SK-N-SH (cell line): ENCODE measurements at regions not wholly inside any gene's neighbourhood (a gene's known extent, or its start where the extent isn't known, plus 50 kb on each side); places are given as distances from the start of the nearest gene placed in this dataset.

Experiments used
- CTCF ChIA-PET: fragments of 300-600, 350-600 bp; formaldehyde crosslinking; extraction: SDS; loops from one replicate; lab custom pipeline; 2021; lab: Yijun Ruan, JAX
- POLR2A ChIA-PET: fragments of 350-600 bp; sonication (Branson Sonifier 250); formaldehyde crosslinking; extraction: SDS; loops from one replicate; lab custom pipeline; 2020; ENCODE audit warnings: antibody characterized with exemption, inconsistent platforms; lab: Yijun Ruan, JAX
- DNase-seq: peaks from one replicate; pipeline ENCODE4 v3.0.0; 2012
- H2AFZ ChIP-seq: fragments of 200-600 bp; sonication (generic); 2 replicates; pipeline ENCODE4 v1.8.1; 2016; ENCODE audit warnings: antibody characterized with exemption, mild to moderate bottlenecking, low read depth
- H3F3A ChIP-seq: fragments of 200-600 bp; sonication (generic); replicated peaks from 2 replicates; pipeline ENCODE3; 2016; ENCODE audit warnings: antibody characterized with exemption, mild to moderate bottlenecking; ENCODE audit not compliant: insufficient read depth
- H3K27ac ChIP-seq, 2 experiments: fragments of 200-500 bp in 1 of 2; fragments of 200-600 bp in 1 of 2; sonication (Bioruptor generic) in 1 of 2; sonication (generic), shearing (Covaris generic) in 1 of 2; 2 replicates each; pipeline versions ENCODE4 v1.5.1 to v1.6.1; 2014 to 2016; ENCODE audit warnings: low read depth in 2 of 2, inconsistent platforms in 1 of 2, low read length in 1 of 2, mild to moderate bottlenecking in 1 of 2, mixed read lengths in 1 of 2
- H3K27me3 ChIP-seq: fragments of 200-600 bp; sonication (generic), shearing (Covaris generic); 2 replicates; pipeline ENCODE4 v1.6.1; 2016; ENCODE audit warnings: mixed run types; ENCODE audit not compliant: insufficient read depth
- H3K36me3 ChIP-seq, 2 experiments: fragments of 200-500 bp in 1 of 2; fragments of 200-600 bp in 1 of 2; sonication (Bioruptor generic) in 1 of 2; sonication (generic) in 1 of 2; replicated peaks in 1 of 2; 2 replicates each; pipeline versions ENCODE3 to v1.5.1; 2014 to 2016; ENCODE audit warnings: low read length in 1 of 2, mild to moderate bottlenecking in 1 of 2; ENCODE audit not compliant: insufficient read depth in 2 of 2, control insufficient read depth in 1 of 2
- H3K4me1 ChIP-seq, 2 experiments: fragments of 200-500 bp in 1 of 2; fragments of 200-600 bp in 1 of 2; sonication (Bioruptor generic) in 1 of 2; sonication (generic), shearing (Covaris generic) in 1 of 2; 2 replicates each; pipeline versions ENCODE4 v1.5.1 to v1.6.1; 2014 to 2016; ENCODE audit warnings: low read depth in 1 of 2, low read length in 1 of 2, mixed run types in 1 of 2; ENCODE audit not compliant: insufficient read depth in 2 of 2, control insufficient read depth in 1 of 2
- H3K4me2 ChIP-seq: fragments of 200-600 bp; sonication (generic), shearing (Covaris generic); 2 replicates; pipeline ENCODE4 v1.6.1; 2017; ENCODE audit warnings: mixed run types
- H3K4me3 ChIP-seq, 2 experiments: fragments of 200-500 bp in 1 of 2; fragments of 200-600 bp in 1 of 2; sonication (Bioruptor generic) in 1 of 2; sonication (generic), shearing (Covaris generic) in 1 of 2; 2 replicates each; pipeline versions ENCODE4 v1.5.1 to v1.8.1; 2014 to 2016; ENCODE audit warnings: low read depth in 2 of 2, inconsistent platforms in 1 of 2, low read length in 1 of 2, mild to moderate bottlenecking in 1 of 2, mixed read lengths in 1 of 2, moderate library complexity in 1 of 2
- H3K79me2 ChIP-seq: fragments of 200-600 bp; sonication (generic); 2 replicates; pipeline ENCODE4 v1.8.1; 2017; ENCODE audit warnings: mild to moderate bottlenecking; ENCODE audit not compliant: insufficient read depth
- H3K9ac ChIP-seq: fragments of 200-600 bp; sonication (generic); 2 replicates; pipeline ENCODE4 v1.6.1; 2017; ENCODE audit warnings: mixed run types
- H3K9me2 ChIP-seq: fragments of 200-600 bp; sonication (generic); 2 replicates; pipeline ENCODE4 v1.6.1; 2017; ENCODE audit warnings: mixed run types
- H3K9me3 ChIP-seq: fragments of 200-600 bp; sonication (generic); 2 replicates; pipeline ENCODE4 v1.6.1; 2017; ENCODE audit warnings: mixed run types, mild to moderate bottlenecking, moderate library complexity
- H4K20me1 ChIP-seq: fragments of 200-600 bp; sonication (generic); 2 replicates; pipeline ENCODE4 v1.6.1; 2017; ENCODE audit warnings: mild to moderate bottlenecking, mixed run types; ENCODE audit not compliant: insufficient read depth
- CTCF ChIP-seq: fragments of 200-600 bp; sonication (generic); IDR thresholded peaks from 2 replicates; pipeline ENCODE4 v1.6.1; 2017; ENCODE audit warnings: antibody characterized with exemption, mild to moderate bottlenecking, moderate library complexity
- EP300 ChIP-seq, 2 experiments: IDR thresholded peaks; 2 replicates each; pipeline versions ENCODE4 v1.4.0 to v1.6.1; 2012; ENCODE audit warnings: borderline replicate concordance in 1 of 2, low read depth in 1 of 2, low read length in 1 of 2
- EZH2phosphoT487 ChIP-seq: fragments of 200-600 bp; sonication (generic); IDR thresholded peaks from 2 replicates; pipeline ENCODE4 v1.6.1; 2017; ENCODE audit warnings: low read depth, mixed run types, mild to moderate bottlenecking, antibody characterized with exemption, moderate library complexity, borderline replicate concordance
- FOSL2 ChIP-seq: IDR thresholded peaks from 2 replicates; pipeline ENCODE4 v1.4.0; 2012; ENCODE audit warnings: low read depth, mild to moderate bottlenecking, moderate library complexity, borderline replicate concordance
- GABPA ChIP-seq: IDR thresholded peaks from 2 replicates; pipeline ENCODE4 v1.4.0; 2012; ENCODE audit warnings: low read depth, mild to moderate bottlenecking
- IRF3 ChIP-seq: fragments of 150-350 bp; IDR thresholded peaks from 2 replicates; pipeline ENCODE4 v1.6.1; 2016; ENCODE audit warnings: mild to moderate bottlenecking, low read depth, low read length
- MEF2A ChIP-seq: IDR thresholded peaks from 2 replicates; pipeline ENCODE4 v1.4.0; 2012; ENCODE audit warnings: low read depth, borderline replicate concordance
- MXI1 ChIP-seq: IDR thresholded peaks from 2 replicates; pipeline ENCODE4 v1.6.1; 2012; ENCODE audit warnings: mild to moderate bottlenecking, low read depth, low read length, improper control_type of control experiment
- NFIC ChIP-seq: IDR thresholded peaks from 2 replicates; pipeline ENCODE4 v1.4.0; 2012; ENCODE audit warnings: borderline replicate concordance
- RAD21 ChIP-seq: IDR thresholded peaks from 2 replicates; pipeline ENCODE4 v1.6.1; 2012; ENCODE audit warnings: mild to moderate bottlenecking, low read length
- RCOR1 ChIP-seq: fragments of 150-350 bp; IDR thresholded peaks from 2 replicates; pipeline ENCODE4 v1.6.1; 2017; ENCODE audit warnings: antibody characterized with exemption, low read length
- RXRA ChIP-seq: IDR thresholded peaks from 2 replicates; pipeline ENCODE4 v1.4.0; 2012; ENCODE audit warnings: low read depth, mild to moderate bottlenecking, borderline replicate concordance
- SIN3A ChIP-seq: IDR thresholded peaks from 2 replicates; pipeline ENCODE4 v1.6.1; 2012; ENCODE audit warnings: low read depth, mild to moderate bottlenecking, low read length, moderate library complexity, borderline replicate concordance
- SMC3 ChIP-seq: IDR thresholded peaks from 2 replicates; pipeline ENCODE4 v1.6.1; 2012; ENCODE audit warnings: low read depth, low read length, improper control_type of control experiment
- TAF1 ChIP-seq: IDR thresholded peaks from 2 replicates; pipeline ENCODE4 v1.6.1; 2012; ENCODE audit warnings: low read depth, mild to moderate bottlenecking, low read length, moderate library complexity, borderline replicate concordance
- USF2 ChIP-seq: fragments of 150-350 bp; IDR thresholded peaks from 2 replicates; pipeline ENCODE4 v1.6.1; 2017; ENCODE audit warnings: antibody characterized with exemption, low read length, low read depth, borderline replicate concordance
- WGBS: methylation state at CpG from one replicate; pipeline ENCODE4 v1.1.6; 2017; ENCODE audit warnings: low lambda C conversion rate; 5-methylcytosine and 5-hydroxymethylcytosine counted together

GRCh38 chr4:38536716-38537115, 127.3 kb upstream of the KLF3 start:
- Histone ChIP-seq H3K9ac (no peak overlapping the region), H3K4me3 (no peak overlapping the region), H3K79me2 (no peaks in the 10 kb centered on the region), H2AFZ (no peak overlapping the region), H3K9me2 (no peaks in the 10 kb centered on the region), H3K27me3 (no peaks in the 10 kb centered on the region; the same call in 1 of the 2 replicates), H4K20me1 (no peaks in the 10 kb centered on the region), H3K9me3 (no peaks in the 10 kb centered on the region), H3K27ac (no peak overlapping the region), H3F3A (no peaks in the 10 kb centered on the region), H3K36me3 (no peaks in the 10 kb centered on the region), H3K4me1 (no peaks in the 10 kb centered on the region), H3K4me2 (no peak overlapping the region)
- DNase-seq: no peak
- ChIA-PET CTCF (no interaction called here), POLR2A (no interaction called here)
- WGBS: 49% methylated on average over 2 of the region's 2 CpGs
- TF ChIP-seq IRF3 (no peak), SMC3 (no peak), MEF2A (no peak), GABPA (no peak), EZH2phosphoT487 (no peak), RAD21 (no peak), RXRA (no peak), EP300 (IDR thresholded peaks at IDR 0.05; ENCODE audit: borderline replicate concordance in 1 of 2, low read depth in 1 of 2, low read length in 1 of 2) (no peak), USF2 (no peak), CTCF (no peak), FOSL2 (no peak), NFIC (no peak)

- H3K79me2 ChIP-seq: no peaks in the 10 kb centered on the region
- CTCF ChIA-PET: no interaction called here
These were observed 126.3 kb upstream of the KLF3 start for GRCh38 chr4:38537666-38538065.

More at GRCh38 chr4:38537666-38538065, 126.3 kb upstream of the KLF3 start:
- Histone ChIP-seq H3K4me1 (no peaks in the 10 kb centered on the region), H3K9me3 (no peaks in the 10 kb centered on the region), H3K27ac (no peak overlapping the region), H3K9ac (no peak overlapping the region), H3F3A (no peaks in the 10 kb centered on the region), H3K4me3 (no peak overlapping the region), H3K4me2 (no peak overlapping the region), H4K20me1 (no peaks in the 10 kb centered on the region), H3K36me3 (no peaks in the 10 kb centered on the region), H3K9me2 (no peaks in the 10 kb centered on the region), H3K27me3 (no peaks in the 10 kb centered on the region; the same call in 1 of the 2 replicates), H2AFZ (no peak overlapping the region)
- TF ChIP-seq TAF1: no peak
- TF ChIP-seq RCOR1: no peak
- no peak for TF ChIP-seq MXI1
- TF ChIP-seq RXRA: no peak
- no peak for TF ChIP-seq SIN3A
- TF ChIP-seq FOSL2: no peak
- no peak for TF ChIP-seq RAD21
- POLR2A ChIA-PET: no interaction called here
- DNase-seq: no peak
- WGBS: 18% methylated on average over 1 of the region's 1 CpG
